Brain microvascular endothelial cell (primary cell): ENCODE measurements at regions not wholly inside any gene's neighbourhood (a gene's known extent, or its start where the extent isn't known, plus 50 kb on each side); places are given as distances from the start of the nearest gene placed in this dataset.

Experiments used
- DNase-seq: peaks from one replicate; pipeline ENCODE4 v3.0.0-alpha.2; 2020
- H3K27ac ChIP-seq: fragments of 250-450 bp; sonication (Bioruptor Pico); 2 replicates; pipeline ENCODE4 v1.5.1; 2020; ENCODE audit warnings: mild to moderate bottlenecking, moderate library complexity
- H3K27me3 ChIP-seq: fragments of 250-450 bp; sonication (Bioruptor Pico); replicated peaks from 2 replicates; pipeline ENCODE4 v1.5.1; 2020; ENCODE audit warnings: mild to moderate bottlenecking
- H3K36me3 ChIP-seq: fragments of 250-450 bp; sonication (Bioruptor Pico); replicated peaks from 2 replicates; pipeline ENCODE4 v1.5.1; 2020; ENCODE audit warnings: mild to moderate bottlenecking
- H3K4me3 ChIP-seq: 2 replicates; pipeline ENCODE4 v1.5.1; 2011; ENCODE audit warnings: low read depth, mild to moderate bottlenecking, control low read depth, low read length, moderate library complexity
- CTCF ChIP-seq: IDR thresholded peaks from 2 replicates; pipeline ENCODE4 v1.5.1; 2011; ENCODE audit warnings: low read depth, mild to moderate bottlenecking, moderate library complexity, low read length, control low read depth, inconsistent platforms; ENCODE audit errors: missing control alignments
- in situ Hi-C: cut with HindIII; loops from 2 replicates; pipeline ENCODE4 v1.10.0; 2017; ENCODE audit warnings: low sequenced_read_pairs, low pct_ligation_motif_present

DNA sequence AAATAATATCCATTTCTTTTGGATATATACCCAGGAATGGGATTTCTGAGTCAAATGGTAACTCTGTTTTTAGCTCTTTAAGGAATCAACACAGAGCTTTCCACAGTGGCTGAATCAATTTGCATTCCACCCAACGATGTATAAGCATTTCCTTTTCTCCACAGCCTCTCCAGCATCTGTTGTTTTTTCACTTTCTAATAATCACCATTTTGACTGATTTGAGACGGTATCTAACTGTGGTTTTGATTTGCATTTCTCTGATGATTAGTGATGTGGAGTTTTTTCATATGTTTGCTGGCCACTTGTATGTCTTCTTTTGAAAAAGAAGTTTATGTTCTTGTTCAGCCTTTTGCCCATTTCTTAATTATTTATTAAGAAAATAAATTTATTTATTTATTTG is 352.2 kb upstream of the OBI1 start:
- no peak for TF ChIP-seq CTCF
- in situ Hi-C loops, result no loop called here
- H3K36me3 ChIP-seq, result no peaks in the 10 kb centered on the region
- no peak overlapping the region for H3K27ac ChIP-seq
- no peaks in the 10 kb centered on the region for H3K27me3 ChIP-seq
- no peak overlapping the region for H3K4me3 ChIP-seq
- DNase-seq, result no peak

- Histone ChIP-seq H3K27ac (no peak overlapping the region), H3K27me3 (no peaks in the 10 kb centered on the region), H3K36me3 (no peaks in the 10 kb centered on the region), H3K4me3 (no peak overlapping the region)
- in situ Hi-C loops, result no loop called here
- TF ChIP-seq CTCF, result no peak
- DNase-seq, result no peak
Measured at GRCh38 chr13:79003989-79004898, 345.3 kb upstream of the OBI1 start.

GRCh38 chr13:78999494-78999893 is 340.5 kb upstream of the OBI1 start:
- Histone ChIP-seq H3K27ac (no peak overlapping the region), H3K27me3 (no peaks in the 10 kb centered on the region), H3K36me3 (no peaks in the 10 kb centered on the region), H3K4me3 (no peak overlapping the region)
- no peak for DNase-seq
- no peak for TF ChIP-seq CTCF
- in situ Hi-C loops, result no loop called here

DNA sequence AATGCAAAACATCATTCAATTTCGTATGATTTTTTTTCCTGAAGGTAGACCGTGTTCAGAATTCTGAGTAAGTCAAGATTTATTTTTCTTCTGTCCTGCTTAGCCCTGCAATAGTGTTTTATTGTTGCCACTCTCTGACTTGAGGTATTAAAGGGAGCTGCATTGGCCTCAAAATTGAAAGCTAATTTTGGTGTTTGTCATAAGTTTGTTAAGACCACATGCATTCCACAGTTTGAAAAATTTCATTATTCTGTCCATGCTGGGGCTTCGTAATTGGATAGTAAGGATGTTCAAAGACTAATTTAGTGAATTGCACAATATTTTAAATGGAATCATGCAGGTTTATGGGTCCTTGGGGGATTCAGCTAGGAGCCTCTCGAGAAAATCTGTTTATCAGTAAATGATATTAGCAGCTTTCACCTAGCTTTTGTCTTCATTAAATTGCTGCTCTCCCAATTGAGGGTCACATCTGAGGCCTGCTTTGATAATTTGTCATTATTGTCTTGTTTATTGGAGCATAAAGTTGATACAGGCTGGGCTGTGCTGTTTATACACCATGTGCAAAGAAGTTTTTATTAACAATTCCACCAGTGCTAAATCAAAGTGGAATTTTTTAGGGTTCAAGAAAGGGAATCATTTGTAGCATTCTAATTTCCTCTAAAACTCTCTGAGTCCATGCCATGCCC is 339.8 kb upstream of the OBI1 start:
- in situ Hi-C loops, result no loop called here
- no peak for DNase-seq

GRCh38 chr13:78997902-78998629 is 339.1 kb upstream of the OBI1 start:
- H3K27ac ChIP-seq, result no peak overlapping the region
- TF ChIP-seq CTCF, result no peak
- in situ Hi-C loops, result no loop called here

More for the DNA sequence above, 339.8 kb upstream of the OBI1 start:
- Histone ChIP-seq H3K27ac (no peak overlapping the region), H3K4me3 (no peak overlapping the region), H3K36me3 (no peaks in the 10 kb centered on the region), H3K27me3 (no peaks in the 10 kb centered on the region)
- TF ChIP-seq CTCF, result no peak

More at GRCh38 chr13:78997902-78998629, 339.1 kb upstream of the OBI1 start:
- Histone ChIP-seq H3K27me3 (no peaks in the 10 kb centered on the region), H3K4me3 (no peak overlapping the region), H3K36me3 (no peaks in the 10 kb centered on the region)
- DNase-seq, result no peak
